Fibroblast of skin of abdomen (primary cell): ENCODE measurements at regions not wholly inside any gene's neighbourhood (a gene's known extent, or its start where the extent isn't known, plus 50 kb on each side); places are given as distances from the start of the nearest gene placed in this dataset.
"Not testable (repeated sequence)": the region's sequence is repeated elsewhere in the genome, so short reads cannot be mapped to it uniquely, and the experiment has no call there.

Source experiments
- DNase-seq: peaks from one replicate; pipeline ENCODE4 v3.0.0-alpha.2; 2013

DNA sequence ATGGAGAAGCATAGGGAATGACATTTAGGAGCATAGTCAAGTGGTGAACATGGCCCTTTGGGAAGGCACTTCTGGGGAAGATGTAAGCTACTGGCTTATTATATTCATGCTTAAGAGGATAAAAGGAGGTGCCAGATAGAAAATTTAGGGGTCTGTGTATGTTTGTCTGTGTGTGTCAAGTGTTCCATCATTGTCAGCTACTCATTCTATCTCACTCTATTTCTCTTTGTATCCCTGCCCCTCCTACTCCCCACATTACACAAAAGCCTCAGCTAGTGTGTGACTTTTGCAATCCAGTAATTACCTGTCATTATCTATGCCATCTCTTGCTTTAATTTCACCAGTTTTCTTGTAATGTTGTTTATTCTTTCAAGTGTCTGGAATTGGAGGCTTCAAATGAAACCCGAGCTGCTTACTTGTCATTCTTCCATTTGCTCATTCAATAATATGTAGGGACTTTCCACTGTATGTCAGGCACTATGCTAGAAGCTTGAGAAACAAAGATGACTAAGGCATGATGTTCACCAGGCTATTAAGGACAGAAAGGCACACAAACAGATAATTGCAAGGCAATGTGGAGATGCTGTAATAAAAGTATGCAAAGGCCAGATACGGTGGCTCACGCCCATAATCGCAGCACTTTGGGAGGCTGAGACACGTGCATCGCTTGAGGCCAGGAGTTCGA lies 229.8 kb upstream of the TEX13C start:
- DNase-seq = peak; percentile 2

DNA sequence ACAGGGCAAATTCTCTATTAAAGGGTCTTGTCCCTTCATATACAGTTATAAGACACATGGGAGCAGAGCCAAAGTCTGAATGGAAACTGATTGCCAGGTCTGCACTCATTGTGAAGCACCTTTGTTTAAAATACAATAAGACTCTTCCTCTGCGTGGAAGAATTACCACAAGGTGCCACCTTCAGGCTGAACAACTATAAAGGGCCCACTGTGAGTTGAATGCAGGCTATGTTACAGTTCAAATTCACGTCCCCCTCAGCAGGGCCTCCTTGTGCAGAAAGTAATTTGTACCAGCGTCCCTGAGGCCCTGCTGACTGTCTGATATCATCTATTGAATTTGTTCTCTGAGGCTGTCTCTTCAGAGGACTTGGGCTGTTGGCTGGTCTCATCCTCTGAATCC lies 225.8 kb upstream of the TEX13C start:
- DNase-seq = no peak

DNA sequence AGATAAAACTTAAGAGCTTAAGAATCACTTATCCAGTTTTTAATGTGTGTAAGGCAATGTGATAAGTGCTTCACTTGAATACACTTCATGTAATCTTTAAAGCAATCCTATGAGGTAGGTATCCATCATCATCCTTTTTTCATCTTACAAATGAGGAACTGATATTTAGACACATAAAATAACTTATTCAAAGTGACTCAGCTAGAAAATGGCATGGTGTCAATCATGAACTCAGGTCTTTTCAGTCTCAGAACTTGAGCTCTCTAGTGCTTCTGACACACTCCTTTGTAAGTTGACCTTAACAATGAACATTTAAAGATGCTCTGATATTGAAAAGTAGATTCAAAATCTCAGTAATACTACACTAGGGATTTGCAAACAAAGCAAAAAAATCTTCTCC lies 224.8 kb upstream of the TEX13C start:
- DNase-seq = no peak

DNA sequence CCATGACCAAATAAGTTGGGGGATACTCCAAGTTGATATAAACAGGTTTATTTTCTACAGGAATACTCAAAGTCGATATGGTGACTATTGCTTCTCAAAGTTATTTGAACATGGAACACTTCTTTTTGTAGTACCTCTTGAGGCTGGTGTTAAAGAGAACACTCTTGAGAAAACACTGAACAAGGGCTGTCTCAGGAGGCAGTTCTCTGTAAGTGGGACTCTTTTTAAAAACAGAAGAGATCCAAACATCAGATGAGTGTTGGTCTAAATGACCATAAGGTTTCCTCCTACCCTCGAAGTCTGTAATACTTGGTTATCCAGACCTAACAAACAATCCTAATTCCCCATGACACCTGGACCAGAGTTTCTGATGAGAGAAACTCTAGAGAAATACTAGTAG lies 223.2 kb upstream of the TEX13C start:
- no peak for DNase-seq

DNA sequence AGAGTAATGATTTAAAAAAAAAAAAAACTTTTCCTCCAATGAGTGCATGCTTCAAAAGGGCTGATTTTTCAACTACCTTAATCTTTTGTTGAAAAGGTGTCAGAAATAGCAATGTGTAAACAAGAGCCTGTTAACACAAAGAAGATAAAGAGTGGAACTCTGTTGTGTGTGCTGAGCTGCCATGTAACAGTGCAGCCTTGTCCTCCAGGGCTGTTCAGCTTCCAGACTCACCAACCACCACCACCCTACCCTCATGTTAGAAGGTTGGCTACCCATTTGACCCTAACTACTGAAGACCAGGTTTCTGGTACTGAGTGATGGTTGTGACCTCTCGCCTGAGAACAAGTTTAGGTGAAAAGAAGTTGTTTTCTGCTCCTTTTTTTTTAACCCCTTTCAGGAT lies 222.8 kb upstream of the TEX13C start:
- no peak for DNase-seq

DNA sequence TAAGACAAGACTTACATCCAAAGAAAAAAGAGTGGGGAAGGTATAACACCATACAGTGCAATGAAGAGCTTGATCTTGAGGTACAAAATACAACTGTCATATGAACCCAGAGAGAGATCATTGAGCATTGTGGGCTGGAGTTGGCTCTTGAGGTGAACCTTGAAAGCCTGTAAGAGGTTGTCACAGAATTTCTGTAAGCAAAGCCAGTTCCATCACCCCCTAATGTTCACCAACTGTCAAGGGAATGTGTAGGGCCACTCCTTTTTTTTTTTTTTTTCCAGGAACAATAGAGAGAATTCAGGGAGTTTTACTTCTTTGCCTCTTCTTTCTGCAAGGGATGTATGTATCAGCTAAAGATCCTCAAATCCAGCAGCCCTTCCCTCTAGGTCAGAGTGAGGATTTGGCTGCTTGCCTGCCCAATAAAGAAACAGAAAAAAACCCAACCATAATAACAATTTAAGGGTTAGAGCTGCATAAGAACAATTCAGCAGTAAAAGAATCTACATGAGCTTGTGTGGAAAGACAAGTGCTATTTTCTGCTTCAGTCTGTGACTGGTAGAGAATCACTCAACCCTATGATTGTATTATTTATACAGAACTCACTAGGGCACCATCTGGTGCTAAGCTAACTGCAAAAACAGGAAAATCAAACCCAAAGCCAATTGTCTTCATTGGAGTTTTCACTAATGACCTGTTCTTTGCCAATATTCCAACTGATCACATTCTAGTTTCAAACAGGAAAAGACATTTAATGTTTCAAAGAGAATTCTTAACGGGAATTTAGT lies 217.5 kb upstream of the TEX13C start:
- DNase-seq = no peak

DNA sequence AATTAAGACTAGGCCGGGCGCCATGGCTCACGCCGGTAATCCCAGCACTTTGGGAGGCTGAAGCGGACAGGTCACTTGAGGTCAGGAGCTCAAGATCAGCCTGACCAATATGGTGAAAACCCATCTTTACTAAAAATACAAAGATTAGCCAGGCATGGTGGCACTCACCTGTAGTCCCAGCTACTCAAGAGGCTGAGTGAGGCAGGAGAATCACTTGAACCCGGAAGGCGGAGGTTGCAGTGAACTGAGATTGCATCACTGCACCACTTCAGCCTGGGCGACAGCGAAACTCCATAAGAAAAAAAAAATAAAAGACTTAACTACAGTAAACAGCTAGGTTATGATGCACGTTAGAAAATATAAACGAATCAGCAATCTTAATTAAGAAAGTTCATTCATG lies 216.0 kb upstream of the TEX13C start:
- no peak for DNase-seq

DNA sequence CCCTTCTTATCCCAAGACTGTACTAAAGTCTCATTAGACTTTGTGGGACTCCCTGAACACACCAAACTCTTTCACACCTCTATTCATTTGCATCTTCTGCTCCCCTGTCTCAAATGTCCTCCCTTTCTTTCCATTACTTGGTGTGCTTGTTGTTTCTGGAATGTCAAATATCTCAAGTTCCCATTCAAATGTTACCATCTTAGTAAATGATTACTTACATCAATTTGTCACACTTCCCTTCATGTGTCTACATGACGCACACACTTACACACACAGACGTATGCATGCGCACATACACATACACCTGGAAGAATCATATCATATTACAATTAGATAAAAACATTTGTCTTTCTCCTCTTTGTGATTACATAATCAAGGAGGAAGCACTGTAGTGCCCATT lies 210.8 kb upstream of the TEX13C start:
- DNase-seq = no peak

DNA sequence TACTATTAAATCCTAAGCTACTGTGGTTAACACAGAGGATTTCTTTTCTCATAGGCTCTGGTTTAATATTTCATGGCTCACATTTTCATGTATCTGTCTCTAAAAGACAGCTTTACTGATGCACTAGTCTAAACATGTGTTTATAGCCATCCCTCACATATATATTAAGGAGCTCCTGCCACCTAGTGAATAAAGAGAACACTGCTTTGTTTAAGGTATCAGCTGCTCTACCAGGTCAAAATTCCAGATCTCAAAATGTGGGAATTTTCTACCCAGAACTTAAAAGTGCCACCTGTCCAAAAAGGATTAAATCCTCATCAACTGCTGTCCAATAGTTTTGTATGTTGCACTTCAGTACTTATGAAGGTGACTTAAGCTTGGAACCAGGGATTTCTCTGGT lies 188.5 kb upstream of the TEX13C start:
- DNase-seq = no peak

DNA sequence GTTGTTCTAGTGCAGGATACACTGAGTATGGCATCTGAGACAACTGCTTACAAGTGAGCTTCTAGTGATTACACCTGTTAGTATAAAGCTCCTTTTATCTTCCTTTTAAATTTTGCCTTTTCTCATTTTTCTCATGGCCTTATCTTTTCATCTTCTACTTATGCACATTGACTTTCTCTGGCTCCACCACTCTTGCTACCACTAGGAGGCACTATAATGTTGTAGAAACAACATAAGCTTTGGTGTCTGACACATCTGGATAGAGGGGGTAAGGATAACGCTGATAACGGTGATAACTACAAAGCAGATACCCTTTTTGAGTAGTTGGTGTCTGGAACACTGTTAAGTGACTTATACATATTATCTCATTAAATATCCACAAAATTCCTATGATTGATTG lies 187.4 kb upstream of the TEX13C start:
- DNase-seq = no peak

DNA sequence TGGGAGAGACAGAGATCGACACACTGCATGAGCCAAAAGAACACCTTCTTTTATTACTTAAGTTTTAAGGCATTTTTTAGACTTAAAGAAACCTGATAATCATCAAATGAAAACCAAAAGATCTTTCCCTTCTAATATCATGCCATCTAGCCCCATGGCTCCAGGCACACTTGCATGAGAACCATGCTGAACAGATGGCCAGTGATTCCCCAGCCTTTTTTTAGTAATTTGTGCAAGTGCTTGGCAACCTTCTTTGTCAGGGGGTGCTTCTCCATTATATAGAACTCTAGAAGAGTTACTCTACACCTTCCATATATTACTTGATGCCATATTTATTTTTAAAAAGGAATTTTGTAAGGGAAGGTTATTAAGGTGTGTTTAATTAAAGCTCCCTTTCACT lies 182.2 kb upstream of the TEX13C start:
- no peak for DNase-seq

DNA sequence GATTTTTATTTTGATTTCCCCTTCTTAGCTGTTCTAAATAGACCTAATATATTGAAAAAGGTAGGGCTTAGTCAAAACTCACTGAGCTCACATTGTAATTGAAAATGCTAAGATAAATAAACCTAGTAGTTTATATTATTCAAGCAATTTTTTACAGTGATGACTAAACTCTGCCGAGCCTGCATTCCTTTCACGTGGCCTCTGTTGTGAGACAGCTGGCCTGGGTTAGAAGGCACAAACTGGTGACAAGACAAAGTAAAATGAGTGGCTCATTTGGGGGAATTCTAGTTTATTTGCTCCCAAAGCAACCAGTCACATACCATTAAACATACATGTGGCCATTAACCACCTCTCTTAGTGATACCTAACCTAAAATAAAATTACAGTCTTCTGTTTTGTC lies 169.4 kb upstream of the TEX13C start:
- DNase-seq = peak; percentile 6

DNA sequence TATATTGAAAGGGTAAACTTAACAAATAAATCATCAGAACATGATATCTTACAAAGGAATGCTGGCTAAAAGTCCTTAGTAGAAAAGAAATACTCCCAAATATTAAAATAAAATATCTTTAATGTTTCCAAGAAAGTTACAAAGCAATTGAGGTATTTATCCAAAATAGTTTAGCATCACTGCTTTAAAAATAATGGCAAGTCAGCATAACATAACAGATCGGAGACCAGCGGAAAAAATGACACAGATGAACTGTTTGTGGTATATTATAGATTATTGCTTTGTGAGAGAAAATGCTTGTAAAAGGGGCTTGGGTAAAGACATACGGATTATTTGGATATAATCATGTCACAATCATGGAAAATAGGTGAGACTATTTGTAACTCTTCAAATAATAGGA lies 168.5 kb upstream of the TEX13C start:
- DNase-seq = no peak

DNA sequence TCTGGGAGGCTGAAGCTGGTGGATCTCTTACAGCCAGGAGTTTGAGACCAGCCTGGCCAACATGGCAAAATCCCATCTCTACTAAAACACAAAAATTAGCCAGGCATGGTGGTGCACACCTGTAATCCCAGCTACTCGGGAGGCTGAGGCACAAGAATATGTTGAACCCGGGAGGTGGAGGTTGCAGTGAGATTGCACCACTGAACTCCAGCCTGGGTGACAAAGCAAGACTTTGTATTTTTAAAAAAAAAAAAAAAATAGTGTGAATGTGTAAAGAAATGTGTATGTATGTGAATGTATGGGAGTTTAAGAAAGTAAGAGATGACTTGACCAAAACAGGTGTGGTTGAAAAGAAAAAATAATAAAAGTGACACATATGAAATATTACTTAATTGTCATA lies 167.7 kb upstream of the TEX13C start:
- no peak for DNase-seq

DNA sequence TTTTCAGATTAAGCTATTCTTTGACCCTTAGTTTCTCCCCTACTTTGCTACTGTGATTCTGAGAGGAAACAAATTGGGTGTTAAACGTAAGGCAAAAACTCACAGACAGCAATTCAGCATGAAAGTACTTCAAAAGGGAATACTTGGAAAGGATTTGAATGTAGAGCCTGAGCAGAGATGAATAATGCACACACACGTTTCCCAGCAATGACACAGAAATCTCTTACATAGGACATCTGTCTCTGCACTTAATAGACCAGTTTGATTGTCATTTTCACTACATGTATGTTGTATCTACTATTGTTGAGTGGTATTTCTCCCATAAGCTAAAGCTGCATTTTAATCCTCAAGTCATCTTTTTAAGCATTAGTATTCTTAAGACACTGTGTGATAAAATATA lies 166.1 kb upstream of the TEX13C start:
- no peak for DNase-seq

DNA sequence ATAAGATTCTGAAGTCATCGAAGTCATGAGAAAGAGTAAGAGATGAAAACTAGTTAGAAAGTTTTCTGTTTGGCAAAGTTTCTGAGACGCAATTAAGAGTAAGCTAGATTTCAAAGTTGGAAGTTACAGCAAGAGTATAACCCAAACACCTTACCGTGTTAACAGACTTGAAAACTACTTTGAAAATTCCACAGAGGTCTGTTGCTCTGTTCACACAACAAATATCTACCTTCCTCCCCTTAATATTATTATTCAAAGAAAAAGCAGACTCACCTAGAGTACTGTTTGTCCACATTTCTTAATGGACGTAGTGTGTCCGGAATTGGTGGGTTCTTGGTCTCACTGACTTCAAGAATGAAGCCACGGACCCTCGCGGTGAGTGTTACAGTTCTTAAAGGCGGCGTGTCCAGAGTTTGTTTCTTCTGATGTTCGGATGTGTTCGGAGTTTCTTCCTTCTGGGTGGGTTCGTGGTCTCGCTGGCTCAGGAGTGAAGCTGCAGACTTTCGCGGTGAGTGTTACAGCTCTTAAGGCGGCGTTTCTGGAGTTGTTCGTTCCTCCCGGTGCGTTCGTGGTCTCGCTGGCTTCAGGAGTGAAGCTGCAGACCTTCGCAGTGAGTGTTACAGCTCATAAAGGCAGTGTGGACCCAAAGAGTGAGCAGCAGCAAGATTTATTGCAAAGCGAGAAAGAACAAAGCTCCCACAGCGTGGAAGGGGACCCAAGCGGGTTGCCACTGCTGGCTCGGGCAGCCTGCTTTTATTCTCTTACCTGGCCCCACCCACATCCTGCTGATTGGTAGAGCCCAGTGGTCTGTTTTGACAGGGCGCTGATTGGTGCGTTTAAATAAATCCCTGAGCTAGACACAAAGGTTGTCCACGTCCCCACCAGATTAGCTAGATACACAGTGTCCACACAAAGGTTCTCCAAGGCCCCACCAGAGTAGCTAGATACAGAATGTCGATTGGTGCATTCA lies 165.1 kb upstream of the TEX13C start:
- not testable (repeated sequence) for DNase-seq

DNA sequence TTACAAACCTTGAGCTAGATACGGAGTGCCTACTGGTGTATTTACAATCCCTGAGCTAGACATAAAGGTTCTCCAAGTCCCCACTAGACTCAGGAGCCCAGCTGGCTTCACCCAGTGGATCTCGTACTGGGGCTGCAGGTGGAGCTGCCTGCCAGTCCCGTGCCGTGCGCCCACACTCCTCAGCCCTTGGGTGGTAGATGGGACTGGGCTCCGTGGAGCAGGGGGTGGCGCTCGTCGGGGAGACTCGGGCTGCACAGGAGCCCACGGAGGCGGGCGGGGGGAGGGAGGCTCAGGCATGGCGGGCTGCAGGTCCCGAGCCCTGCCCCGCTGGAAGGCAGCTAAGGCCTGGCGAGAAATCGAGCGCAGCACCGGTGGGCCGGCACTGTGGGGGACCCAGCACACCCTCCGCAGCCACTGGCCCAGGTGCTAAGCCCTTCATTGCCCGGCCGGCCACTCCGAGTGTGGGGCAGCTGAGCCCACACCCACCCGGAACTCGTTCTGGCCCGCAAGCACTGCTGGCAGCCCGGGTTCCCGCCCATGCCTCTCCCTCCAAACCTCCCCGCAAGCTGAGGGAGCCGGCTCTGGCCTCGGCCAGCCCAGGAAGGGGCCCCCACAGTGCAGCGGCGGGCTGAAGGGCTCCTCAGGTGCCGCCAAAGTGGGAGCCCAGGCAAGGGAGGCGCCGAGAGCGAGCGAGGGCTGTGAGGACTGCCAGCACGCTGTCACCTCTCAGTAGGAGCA lies 164.2 kb upstream of the TEX13C start:
- not testable (repeated sequence) for DNase-seq

DNA sequence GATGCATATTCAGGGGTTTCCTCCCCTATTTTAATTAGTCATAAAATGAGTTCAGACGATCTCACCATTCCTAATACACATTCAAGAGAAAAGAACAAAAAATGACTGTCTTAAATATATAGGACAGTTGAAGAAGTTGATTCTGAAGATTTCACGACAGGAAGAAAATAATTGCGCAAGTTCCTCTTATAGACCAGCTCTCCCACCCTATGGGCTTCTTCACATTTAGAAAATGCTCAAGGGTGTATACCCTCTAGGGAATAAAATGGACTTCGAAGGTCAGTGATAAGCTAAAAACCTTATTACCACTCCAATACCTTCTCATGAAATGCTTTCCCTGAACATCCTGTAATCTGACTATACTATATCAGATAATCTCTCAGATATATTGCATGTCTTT lies 149.2 kb upstream of the TEX13C start:
- DNase-seq = no peak

DNA sequence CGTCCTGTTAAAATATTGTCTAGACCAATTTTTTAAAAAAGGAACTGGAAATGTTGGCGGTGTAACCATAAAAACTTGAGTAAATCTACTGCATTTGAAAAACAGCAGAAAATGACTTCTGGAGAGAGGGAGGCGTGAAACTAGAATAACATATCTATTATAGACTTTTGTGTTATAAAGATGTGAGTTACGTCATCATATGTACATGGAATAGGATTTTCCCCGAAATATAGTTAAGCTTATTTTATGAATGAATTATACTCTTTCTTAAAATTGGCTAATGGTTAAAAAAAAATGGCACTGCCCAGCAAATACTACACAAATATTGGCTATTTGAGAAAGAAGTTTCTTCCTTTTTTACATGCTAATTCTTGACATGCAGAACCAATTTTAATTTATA lies 147.1 kb upstream of the TEX13C start:
- no peak for DNase-seq

DNA sequence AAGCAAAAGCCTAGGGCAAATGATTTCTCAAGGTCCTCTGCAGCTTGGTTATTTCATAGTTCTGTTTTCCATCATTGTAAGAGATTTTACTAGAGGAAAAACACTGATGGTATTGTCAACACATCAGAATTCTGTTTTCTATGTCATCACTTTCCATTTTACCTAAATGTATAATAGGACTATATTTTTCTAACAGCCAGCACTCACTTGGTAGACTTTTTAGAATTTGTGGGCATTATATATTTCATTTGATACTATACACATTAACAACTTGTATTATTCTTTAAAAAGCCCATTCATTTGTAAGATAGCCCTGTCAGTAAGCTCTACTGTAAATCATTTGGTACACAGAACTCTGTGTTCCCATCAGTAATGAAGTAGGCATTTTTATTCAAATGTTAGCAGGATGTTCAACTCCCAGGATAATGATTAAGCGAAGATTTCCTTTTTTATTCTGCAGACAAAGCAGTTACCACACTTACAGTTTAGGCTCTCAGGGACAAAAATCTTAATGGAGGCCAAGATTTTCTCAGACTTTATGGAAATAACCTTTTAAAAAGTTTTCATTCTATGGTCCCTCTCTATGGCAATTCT lies 143.6 kb upstream of the TEX13C start:
- no peak for DNase-seq

DNA sequence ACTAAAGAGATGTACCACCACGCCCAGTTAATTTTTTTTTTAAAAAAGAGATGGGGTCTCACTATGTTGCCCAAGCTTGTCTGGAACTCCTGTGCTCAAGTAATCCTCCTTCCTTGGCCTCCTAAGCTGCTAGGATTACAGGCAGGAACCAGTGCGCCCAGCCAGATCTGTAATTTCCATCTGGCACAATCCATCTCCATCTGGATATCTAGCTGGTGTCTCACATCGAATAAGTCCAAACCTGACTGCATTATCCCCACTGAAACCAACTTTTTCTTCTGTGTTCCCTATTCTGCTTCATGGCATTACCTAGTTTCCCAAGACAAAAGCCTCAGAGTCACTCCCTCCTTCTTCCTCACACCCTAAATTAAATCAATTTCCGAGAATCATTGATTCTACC lies 125.8 kb upstream of the TEX13C start:
- DNase-seq = no peak

DNA sequence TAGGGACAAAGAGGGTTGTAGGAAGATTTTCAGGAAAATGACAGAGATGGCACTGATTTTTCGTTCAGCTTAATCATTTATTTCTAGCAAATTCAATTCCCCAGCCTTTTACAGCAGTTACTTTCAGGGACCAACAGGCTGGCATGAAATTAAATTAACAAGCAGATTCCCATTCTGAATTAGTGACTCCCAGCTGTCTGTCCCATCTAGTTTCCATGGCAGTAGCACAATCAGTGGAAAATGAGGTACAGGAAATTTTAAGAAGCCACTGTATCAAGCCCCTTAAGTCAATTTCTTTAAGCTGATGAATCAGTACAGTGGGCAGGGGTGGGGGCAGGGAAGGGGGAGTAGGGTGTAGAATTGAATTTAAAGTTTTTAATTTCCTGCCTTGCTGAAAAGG lies 121.1 kb upstream of the TEX13C start:
- DNase-seq = no peak
